Colonic mucosa (tissue), 4 donors: ENCODE measurements at regions not wholly inside any gene's neighbourhood (a gene's known extent, or its start where the extent isn't known, plus 50 kb on each side); places are given as distances from the start of the nearest gene placed in this dataset.

Experiments used
- DNase-seq: peaks from one replicate; pipeline ENCODE4 v3.0.0-alpha.2; 2020
- H3K27ac ChIP-seq: fragments of 200-600 bp; one replicate; pipeline ENCODE4 v1.8.0; 2021
- H3K27me3 ChIP-seq: fragments of 200-600 bp; one replicate; pipeline ENCODE4 v1.8.0; 2021
- H3K36me3 ChIP-seq: fragments of 200-600 bp; one replicate; pipeline ENCODE4 v1.8.0; 2021
- H3K4me1 ChIP-seq: fragments of 200-600 bp; one replicate; pipeline ENCODE4 v1.8.0; 2021; ENCODE audit warnings: mild to moderate bottlenecking
- H3K4me3 ChIP-seq: fragments of 200-600 bp; one replicate; pipeline ENCODE4 v1.8.0; 2021
- H3K9ac ChIP-seq, 2 donors: one replicate each; pipeline ENCODE4 v1.7.0; 2013; ENCODE audit warnings: control low read depth in 2 of 2, low read depth in 2 of 2, low read length in 2 of 2
- H3K9me3 ChIP-seq: fragments of 200-600 bp; one replicate; pipeline ENCODE4 v1.8.0; 2021
- intact Hi-C: fragments of 100-400 bp; cut with DNase I; formaldehyde crosslinking; loops from one replicate; pipeline ENCODE4 v1.14.1; 2022
- TF ChIP-seq, protein P1 (sequence below): fragments of 200-600 bp; IDR thresholded peaks from one replicate; pipeline ENCODE4 v1.8.0; 2022; ENCODE audit warnings: antibody characterized with exemption, mild to moderate bottlenecking
- donor health status: healthy.
- donor health status: DM: no; HTN: no; CAD: no.
- donor health status: DM: no; HTN: no; CAD: no.

DNA sequence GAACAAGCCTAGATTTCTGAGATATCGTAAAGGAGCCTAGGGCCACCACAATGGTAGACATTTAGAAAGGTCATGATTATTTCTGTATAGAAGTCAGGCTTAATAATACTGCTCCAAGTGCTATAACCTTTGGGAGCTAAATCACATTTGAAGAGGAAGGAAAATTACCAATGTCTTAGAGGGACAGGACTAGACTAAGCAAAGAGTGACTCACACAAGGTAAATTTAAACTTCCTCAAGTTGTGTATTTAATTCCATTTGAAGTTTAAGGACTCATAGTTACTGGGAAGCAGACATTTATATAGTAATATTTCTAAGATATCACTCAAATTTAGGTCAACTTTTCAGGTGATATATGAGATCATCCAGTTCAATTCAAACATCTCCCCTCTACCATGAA is 227.6 kb upstream of the MME start:
- intact Hi-C loops = no loop called here
- no peak overlapping the region for H3K27ac ChIP-seq

DNA sequence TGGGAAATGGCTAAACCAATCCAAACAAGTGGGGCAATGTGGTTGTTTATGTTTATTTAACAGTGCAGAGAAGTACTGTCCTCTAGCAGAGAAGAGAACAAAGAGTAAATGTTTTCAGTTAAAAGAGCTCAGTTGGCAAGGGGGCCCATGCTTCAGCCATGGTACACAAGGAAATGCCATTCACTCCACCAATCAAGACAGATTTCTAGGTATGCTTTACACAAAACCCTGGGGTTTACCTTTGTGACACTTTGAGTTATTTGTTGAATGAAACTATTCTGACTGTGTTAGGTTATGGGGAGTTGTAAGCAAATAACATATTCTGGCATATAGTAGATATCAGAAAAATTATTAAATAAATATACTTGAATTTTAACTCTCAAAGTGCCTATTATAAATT is 228.5 kb upstream of the MME start:
- no peaks in the 10 kb centered on the region for H3K4me1 ChIP-seq
- H3K36me3 ChIP-seq = no peaks in the 10 kb centered on the region
- TF ChIP-seq, protein P1, sequence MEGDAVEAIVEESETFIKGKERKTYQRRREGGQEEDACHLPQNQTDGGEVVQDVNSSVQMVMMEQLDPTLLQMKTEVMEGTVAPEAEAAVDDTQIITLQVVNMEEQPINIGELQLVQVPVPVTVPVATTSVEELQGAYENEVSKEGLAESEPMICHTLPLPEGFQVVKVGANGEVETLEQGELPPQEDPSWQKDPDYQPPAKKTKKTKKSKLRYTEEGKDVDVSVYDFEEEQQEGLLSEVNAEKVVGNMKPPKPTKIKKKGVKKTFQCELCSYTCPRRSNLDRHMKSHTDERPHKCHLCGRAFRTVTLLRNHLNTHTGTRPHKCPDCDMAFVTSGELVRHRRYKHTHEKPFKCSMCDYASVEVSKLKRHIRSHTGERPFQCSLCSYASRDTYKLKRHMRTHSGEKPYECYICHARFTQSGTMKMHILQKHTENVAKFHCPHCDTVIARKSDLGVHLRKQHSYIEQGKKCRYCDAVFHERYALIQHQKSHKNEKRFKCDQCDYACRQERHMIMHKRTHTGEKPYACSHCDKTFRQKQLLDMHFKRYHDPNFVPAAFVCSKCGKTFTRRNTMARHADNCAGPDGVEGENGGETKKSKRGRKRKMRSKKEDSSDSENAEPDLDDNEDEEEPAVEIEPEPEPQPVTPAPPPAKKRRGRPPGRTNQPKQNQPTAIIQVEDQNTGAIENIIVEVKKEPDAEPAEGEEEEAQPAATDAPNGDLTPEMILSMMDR = no peak
- no peaks in the 10 kb centered on the region for H3K27me3 ChIP-seq
- H3K9me3 ChIP-seq = no peaks in the 10 kb centered on the region
- no peak overlapping the region for H3K4me3 ChIP-seq
- intact Hi-C loops = no loop called here
- no peak for DNase-seq
- no peak overlapping the region for H3K9ac ChIP-seq
- no peak overlapping the region for H3K27ac ChIP-seq

More for the DNA sequence above, 227.6 kb upstream of the MME start:
- Histone ChIP-seq H3K27me3 (no peaks in the 10 kb centered on the region), H3K4me3 (no peak overlapping the region), H3K4me1 (no peaks in the 10 kb centered on the region), H3K9ac (no peak overlapping the region), H3K36me3 (no peaks in the 10 kb centered on the region), H3K9me3 (no peaks in the 10 kb centered on the region)
- DNase-seq = no peak
- TF ChIP-seq, protein P1 = no peak

DNA sequence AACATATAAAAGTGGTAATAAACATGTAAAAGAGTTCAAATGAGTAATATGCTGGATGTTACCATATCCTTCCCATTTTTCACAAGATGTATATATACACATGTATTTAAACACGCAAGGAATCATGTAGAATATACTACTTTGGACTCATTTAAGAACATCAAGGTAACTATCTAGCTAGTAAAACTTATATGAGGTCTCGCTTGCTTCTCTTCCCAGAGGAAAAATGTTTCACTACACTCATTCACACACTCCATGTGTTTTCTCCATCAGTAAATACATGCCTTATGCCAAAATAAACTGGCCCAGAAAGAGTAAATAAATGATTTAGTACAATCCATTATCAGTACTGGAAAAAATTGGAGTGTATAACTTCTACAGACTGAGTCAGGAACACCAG is 229.2 kb upstream of the MME start:
- no peaks in the 10 kb centered on the region for H3K36me3 ChIP-seq
- no peak overlapping the region for H3K9ac ChIP-seq
- H3K4me1 ChIP-seq = no peaks in the 10 kb centered on the region
- no peaks in the 10 kb centered on the region for H3K9me3 ChIP-seq
- no peak overlapping the region for H3K27ac ChIP-seq
- TF ChIP-seq, protein P1 = no peak
- no peaks in the 10 kb centered on the region for H3K27me3 ChIP-seq
- intact Hi-C loops = no loop called here
- DNase-seq = no peak
- no peak overlapping the region for H3K4me3 ChIP-seq

DNA sequence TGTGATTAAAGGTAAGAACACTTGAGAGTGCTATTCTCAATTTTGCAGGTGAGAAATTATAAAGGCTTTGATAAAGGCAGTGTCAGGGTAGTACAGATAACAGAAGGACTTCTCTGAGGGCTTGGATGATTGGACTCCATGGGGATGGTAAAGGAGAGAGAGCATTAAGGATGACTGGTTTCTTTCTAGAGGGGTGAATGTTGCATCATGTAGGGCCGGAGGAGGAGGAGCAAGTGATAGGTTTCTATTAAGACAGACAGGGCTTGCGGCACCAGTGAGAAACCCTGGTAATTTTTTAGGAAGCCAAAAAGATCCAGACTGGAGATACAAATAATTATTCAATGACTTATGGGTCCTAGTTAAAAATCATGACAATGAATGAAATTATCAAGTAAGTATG is 230.7 kb upstream of the MME start:
- H3K27ac ChIP-seq = no peak overlapping the region
- H3K27me3 ChIP-seq = no peaks in the 10 kb centered on the region
- TF ChIP-seq, protein P1 = no peak
- H3K4me3 ChIP-seq = no peak overlapping the region
- H3K36me3 ChIP-seq = no peaks in the 10 kb centered on the region
- intact Hi-C loops = no loop called here
- H3K4me1 ChIP-seq = no peaks in the 10 kb centered on the region
- no peak for DNase-seq
- no peaks in the 10 kb centered on the region for H3K9me3 ChIP-seq
- H3K9ac ChIP-seq = no peak overlapping the region

DNA sequence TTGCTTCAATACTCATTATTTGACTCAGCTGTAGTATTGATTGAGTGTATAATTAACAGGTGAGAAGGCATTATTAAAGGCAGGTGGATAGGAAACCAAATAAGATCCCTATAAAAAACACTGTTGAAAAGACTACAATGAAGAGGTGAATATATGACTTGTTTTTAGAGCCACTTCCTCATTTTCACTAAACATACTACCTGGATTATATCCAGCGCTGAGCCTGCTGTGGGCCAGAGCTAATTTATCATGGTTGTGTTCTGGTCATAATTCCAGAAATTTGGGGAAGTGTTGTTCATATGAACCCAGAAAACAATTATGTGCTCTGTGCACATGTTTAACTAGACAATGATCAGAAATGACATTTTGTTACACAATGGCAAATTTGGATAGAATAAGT is 235.3 kb upstream of the MME start:
- DNase-seq = no peak
- intact Hi-C loops = no loop called here

More for the DNA sequence above, 235.3 kb upstream of the MME start:
- Histone ChIP-seq H3K9me3 (no peaks in the 10 kb centered on the region), H3K36me3 (no peaks in the 10 kb centered on the region), H3K27ac (no peak overlapping the region), H3K27me3 (no peaks in the 10 kb centered on the region), H3K4me1 (no peaks in the 10 kb centered on the region), H3K4me3 (no peak overlapping the region), H3K9ac (no peak overlapping the region)
- TF ChIP-seq, protein P1 = no peak
